ENCODE measurements at regions not wholly inside any gene's neighbourhood (a gene's known extent, or its start where the extent isn't known, plus 50 kb on each side); places are given as distances from the start of the nearest gene placed in this dataset.

- no peak for DNase-seq (ENCODE audit: low read depth in 2 of 2)
- no peak for TF ChIP-seq CTCF (IDR thresholded peaks at IDR 0.05; ENCODE audit: low read depth, low read length)
- H3K4me3 ChIP-seq (replicated peaks in 1 of 2; ENCODE audit: low read depth in 2 of 2, low read length in 2 of 2): no peak overlapping the region
These were observed 133.8 kb upstream of the PKDCC start for GRCh38 chr2:41913921-41914609.

DNA sequence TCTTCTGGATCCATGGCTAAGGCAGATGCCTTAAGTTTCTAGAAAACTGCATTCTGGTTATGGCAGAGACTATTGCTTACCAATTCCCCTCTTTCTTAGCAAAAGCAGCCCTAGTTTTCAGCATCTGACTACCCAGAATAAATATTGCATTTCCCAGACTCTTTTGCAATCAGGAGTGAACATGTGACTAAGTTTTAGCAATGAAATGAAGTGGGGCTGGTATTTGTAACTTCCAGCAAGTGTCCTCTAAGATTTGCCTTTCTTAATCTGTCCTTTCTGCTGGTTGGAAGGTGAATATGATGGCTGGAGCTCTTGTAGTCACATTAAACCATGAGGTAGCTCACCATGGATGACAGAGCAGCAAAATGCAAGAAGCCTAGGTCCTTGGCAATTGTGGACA lies 132.9 kb upstream of the PKDCC start:
- DNase-seq (ENCODE audit: low read depth in 2 of 2): peak in 1 of 2 donors; percentile 19
- TF ChIP-seq CTCF (IDR thresholded peaks at IDR 0.05; ENCODE audit: low read depth, low read length): no peak
- no peak overlapping the region for H3K4me3 ChIP-seq (replicated peaks in 1 of 2; ENCODE audit: low read depth in 2 of 2, low read length in 2 of 2)

GRCh38 chr2:41916177-41916576 lies 131.6 kb upstream of the PKDCC start:
- no peak for DNase-seq (ENCODE audit: low read depth in 2 of 2)
- no peak for TF ChIP-seq CTCF (IDR thresholded peaks at IDR 0.05; ENCODE audit: low read depth, low read length)

GRCh38 chr2:41917587-41917986 lies 130.2 kb upstream of the PKDCC start:
- H3K4me3 ChIP-seq (replicated peaks in 1 of 2; ENCODE audit: low read depth in 2 of 2, low read length in 2 of 2): no peak overlapping the region
- no peak for TF ChIP-seq CTCF (IDR thresholded peaks at IDR 0.05; ENCODE audit: low read depth, low read length)
- DNase-seq (ENCODE audit: low read depth in 2 of 2): no peak

More at GRCh38 chr2:41916177-41916576, 131.6 kb upstream of the PKDCC start:
- H3K4me3 ChIP-seq (replicated peaks in 1 of 2; ENCODE audit: low read depth in 2 of 2, low read length in 2 of 2): no peak overlapping the region

DNA sequence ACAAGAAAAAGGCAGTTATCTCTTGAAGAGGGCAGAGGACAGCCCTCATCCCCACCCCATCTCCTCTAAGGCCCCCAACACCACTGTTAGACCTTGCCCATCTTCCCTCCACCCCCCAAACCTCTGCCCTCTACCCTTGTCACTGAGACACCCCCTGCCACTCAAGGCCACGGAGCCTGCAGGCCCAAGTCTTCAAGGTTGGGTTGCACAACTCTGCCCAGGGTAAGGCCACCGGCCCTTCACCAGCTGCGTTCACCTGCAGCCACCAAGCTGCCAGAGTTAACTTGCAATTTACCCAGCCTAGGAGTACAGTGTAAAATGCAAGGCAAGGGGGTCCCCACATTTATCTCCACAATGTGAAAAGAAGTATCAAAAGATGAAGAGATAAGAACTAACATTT lies 128.7 kb upstream of the PKDCC start:
- no peak overlapping the region for H3K4me3 ChIP-seq (replicated peaks in 1 of 2; ENCODE audit: low read depth in 2 of 2, low read length in 2 of 2)
- TF ChIP-seq CTCF (IDR thresholded peaks at IDR 0.05; ENCODE audit: low read depth, low read length): no peak
- DNase-seq (ENCODE audit: low read depth in 2 of 2): no peak

- no peak for DNase-seq (ENCODE audit: low read depth in 2 of 2)
- TF ChIP-seq CTCF (IDR thresholded peaks at IDR 0.05; ENCODE audit: low read depth, low read length): no peak
- no peak overlapping the region for H3K4me3 ChIP-seq (replicated peaks in 1 of 2; ENCODE audit: low read depth in 2 of 2, low read length in 2 of 2)
These were observed 127.6 kb upstream of the PKDCC start for GRCh38 chr2:41920181-41920580.

GRCh38 chr2:41920812-41921211 lies 127.0 kb upstream of the PKDCC start:
- no peak overlapping the region for H3K4me3 ChIP-seq (replicated peaks in 1 of 2; ENCODE audit: low read depth in 2 of 2, low read length in 2 of 2)
- TF ChIP-seq CTCF (IDR thresholded peaks at IDR 0.05; ENCODE audit: low read depth, low read length): no peak
- DNase-seq (ENCODE audit: low read depth in 2 of 2): no peak

Measured in cardiac fibroblast (primary cell).